Osteoblast (primary cell): ENCODE measurements at regions not wholly inside any gene's neighbourhood (a gene's known extent, or its start where the extent isn't known, plus 50 kb on each side); places are given as distances from the start of the nearest gene placed in this dataset.

Experiments used
- DNase-seq: peaks from one replicate; pipeline ENCODE4 v3.0.0; 2011; ENCODE audit warnings: low spot score, mixed read lengths; ENCODE audit not compliant: insufficient read length; ENCODE audit errors: missing footprints
- H2AFZ ChIP-seq: 2 replicates; pipeline ENCODE4 v1.6.0; 2011; ENCODE audit warnings: mild to moderate bottlenecking, low read length
- H3K27ac ChIP-seq: 2 replicates; pipeline ENCODE4 v1.5.1; 2011; ENCODE audit warnings: mild to moderate bottlenecking, low read depth, low read length, moderate library complexity
- H3K27me3 ChIP-seq: 2 replicates; pipeline ENCODE4 v1.6.0; 2012; ENCODE audit warnings: mild to moderate bottlenecking, control low read depth, inconsistent platforms, low read length, moderate library complexity; ENCODE audit not compliant: insufficient read depth
- H3K36me3 ChIP-seq: 2 replicates; pipeline ENCODE4 v1.5.1; 2011; ENCODE audit warnings: mild to moderate bottlenecking, low read length, control low read depth, moderate library complexity; ENCODE audit not compliant: insufficient read depth
- H3K4me1 ChIP-seq: 2 replicates; pipeline ENCODE4 v1.5.1; 2011; ENCODE audit warnings: mild to moderate bottlenecking, low read length, control low read depth, moderate library complexity; ENCODE audit not compliant: insufficient read depth
- H3K4me2 ChIP-seq: 2 replicates; pipeline ENCODE4 v1.6.0; 2011; ENCODE audit warnings: mild to moderate bottlenecking, low read length; ENCODE audit not compliant: insufficient read depth
- H3K4me3 ChIP-seq: fragments of 200-600 bp; sonication (generic); 3 replicates; pipeline ENCODE4 v1.5.1; 2012; ENCODE audit warnings: mild to moderate bottlenecking, low read length, inconsistent platforms; ENCODE audit not compliant: insufficient read depth
- H3K79me2 ChIP-seq: 2 replicates; pipeline ENCODE4 v1.6.0; 2012; ENCODE audit warnings: mild to moderate bottlenecking, low read length, control low read depth, inconsistent platforms; ENCODE audit not compliant: insufficient read depth
- H3K9me3 ChIP-seq: 2 replicates; pipeline ENCODE4 v1.5.1; 2011; ENCODE audit warnings: low read depth, low read length, control low read depth
- H4K20me1 ChIP-seq: 2 replicates; pipeline ENCODE4 v1.6.0; 2012; ENCODE audit warnings: mild to moderate bottlenecking, low read length, control low read depth; ENCODE audit not compliant: insufficient read depth
- CTCF ChIP-seq: IDR thresholded peaks from 2 replicates; pipeline ENCODE4 v1.5.1; 2011; ENCODE audit warnings: mild to moderate bottlenecking, low read depth, low read length, moderate library complexity; ENCODE audit errors: extremely low read depth

DNA sequence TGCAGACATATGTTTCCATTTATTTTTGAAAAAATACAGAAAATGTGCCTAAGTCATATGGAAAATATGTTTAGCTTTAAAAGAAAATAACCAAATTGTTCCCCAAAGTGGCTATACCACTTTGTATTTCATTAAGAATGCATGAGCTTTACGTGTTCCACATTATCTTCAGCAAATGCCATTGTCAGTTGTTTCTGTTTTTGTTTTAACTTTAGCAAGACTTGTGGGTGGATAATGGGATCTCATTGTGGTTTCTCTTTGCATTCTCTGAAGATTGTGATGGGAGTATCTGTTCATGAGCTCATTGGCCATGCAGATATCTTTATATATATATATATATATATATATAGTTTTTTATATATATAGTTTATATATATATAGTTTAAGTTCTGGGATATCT lies 181.5 kb downstream of the CCER1 start:
- H3K27me3 ChIP-seq: no peaks in the 10 kb centered on the region
- H3K4me2 ChIP-seq: no peak overlapping the region
- H3K9me3 ChIP-seq: no peaks in the 10 kb centered on the region
- no peak for TF ChIP-seq CTCF
- no peaks in the 10 kb centered on the region for H3K36me3 ChIP-seq
- no peak overlapping the region for H2AFZ ChIP-seq
- no peak for DNase-seq
- H3K4me1 ChIP-seq: no peaks in the 10 kb centered on the region
- H3K4me3 ChIP-seq: no peak overlapping the region
- H3K27ac ChIP-seq: no peak overlapping the region
- no peaks in the 10 kb centered on the region for H3K79me2 ChIP-seq
- H4K20me1 ChIP-seq: no peaks in the 10 kb centered on the region

- Histone ChIP-seq H3K4me1 (no peaks in the 10 kb centered on the region), H3K27me3 (no peaks in the 10 kb centered on the region), H3K9me3 (no peaks in the 10 kb centered on the region), H3K4me3 (no peak overlapping the region), H3K79me2 (no peaks in the 10 kb centered on the region), H4K20me1 (no peaks in the 10 kb centered on the region), H3K4me2 (no peak overlapping the region), H3K36me3 (no peaks in the 10 kb centered on the region), H2AFZ (no peak overlapping the region), H3K27ac (no peak overlapping the region)
- TF ChIP-seq CTCF: no peak
- DNase-seq: no peak
These were observed 184.1 kb downstream of the CCER1 start for GRCh38 chr12:90770861-90771260.

GRCh38 chr12:90757957-90758356 lies 197.0 kb downstream of the CCER1 start:
- DNase-seq: no peak
- no peak for TF ChIP-seq CTCF
- Histone ChIP-seq H3K4me3 (no peak overlapping the region), H3K9me3 (no peaks in the 10 kb centered on the region), H3K27ac (no peak overlapping the region), H2AFZ (no peak overlapping the region), H3K4me1 (no peaks in the 10 kb centered on the region), H3K27me3 (no peaks in the 10 kb centered on the region), H3K79me2 (no peaks in the 10 kb centered on the region), H3K4me2 (no peak overlapping the region), H3K36me3 (no peaks in the 10 kb centered on the region), H4K20me1 (no peaks in the 10 kb centered on the region)

DNA sequence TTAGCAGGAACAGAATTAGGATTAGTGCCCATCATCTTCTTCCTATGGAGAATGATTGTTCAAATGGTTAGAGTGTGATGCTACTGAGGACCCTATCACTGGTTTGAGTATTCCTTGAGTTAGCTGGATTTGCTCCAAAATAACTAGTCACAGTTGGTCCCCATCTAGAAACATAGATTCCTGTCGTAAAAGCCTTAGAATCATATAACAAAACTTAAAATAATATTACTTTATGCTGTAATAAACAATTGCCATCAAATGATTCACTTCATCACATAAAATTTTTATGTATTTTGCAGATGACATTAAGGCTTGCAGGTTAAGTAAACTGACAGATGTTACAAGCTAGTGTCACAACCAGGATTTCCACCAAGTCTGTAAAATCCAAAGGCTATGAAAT lies 209.8 kb downstream of the CCER1 start:
- no peak for DNase-seq
- Histone ChIP-seq H3K36me3 (no peaks in the 10 kb centered on the region), H3K9me3 (no peaks in the 10 kb centered on the region)

More for the DNA sequence above, 209.8 kb downstream of the CCER1 start:
- Histone ChIP-seq H4K20me1 (no peaks in the 10 kb centered on the region), H3K27me3 (no peaks in the 10 kb centered on the region), H2AFZ (no peak overlapping the region), H3K4me1 (no peaks in the 10 kb centered on the region), H3K4me3 (no peak overlapping the region), H3K4me2 (no peak overlapping the region), H3K27ac (no peak overlapping the region), H3K79me2 (no peaks in the 10 kb centered on the region)
- no peak for TF ChIP-seq CTCF
